ENCODE measurements at regions not wholly inside any gene's neighbourhood (a gene's known extent, or its start where the extent isn't known, plus 50 kb on each side); places are given as distances from the start of the nearest gene placed in this dataset.

DNA sequence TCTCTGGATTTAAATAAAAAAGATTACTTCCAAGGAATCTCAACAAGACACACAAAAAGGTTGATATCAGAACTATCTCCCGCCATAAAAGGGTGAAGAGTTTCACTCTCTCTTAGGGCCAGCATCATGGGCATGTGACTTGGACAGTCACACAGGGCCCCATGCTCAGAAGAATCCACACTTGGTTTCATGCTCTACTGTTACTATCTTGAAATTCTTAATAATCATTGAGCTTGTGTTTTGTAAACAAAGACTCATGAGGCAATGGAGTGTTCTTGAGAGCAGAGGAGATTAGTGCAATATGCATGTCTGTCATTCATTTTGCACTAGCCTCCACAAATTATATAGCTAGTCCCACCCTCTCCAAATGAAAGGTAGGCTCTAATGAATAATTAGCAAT, 58.4 kb downstream of the HMHB1 start:
- DNase-seq = no peak

DNA sequence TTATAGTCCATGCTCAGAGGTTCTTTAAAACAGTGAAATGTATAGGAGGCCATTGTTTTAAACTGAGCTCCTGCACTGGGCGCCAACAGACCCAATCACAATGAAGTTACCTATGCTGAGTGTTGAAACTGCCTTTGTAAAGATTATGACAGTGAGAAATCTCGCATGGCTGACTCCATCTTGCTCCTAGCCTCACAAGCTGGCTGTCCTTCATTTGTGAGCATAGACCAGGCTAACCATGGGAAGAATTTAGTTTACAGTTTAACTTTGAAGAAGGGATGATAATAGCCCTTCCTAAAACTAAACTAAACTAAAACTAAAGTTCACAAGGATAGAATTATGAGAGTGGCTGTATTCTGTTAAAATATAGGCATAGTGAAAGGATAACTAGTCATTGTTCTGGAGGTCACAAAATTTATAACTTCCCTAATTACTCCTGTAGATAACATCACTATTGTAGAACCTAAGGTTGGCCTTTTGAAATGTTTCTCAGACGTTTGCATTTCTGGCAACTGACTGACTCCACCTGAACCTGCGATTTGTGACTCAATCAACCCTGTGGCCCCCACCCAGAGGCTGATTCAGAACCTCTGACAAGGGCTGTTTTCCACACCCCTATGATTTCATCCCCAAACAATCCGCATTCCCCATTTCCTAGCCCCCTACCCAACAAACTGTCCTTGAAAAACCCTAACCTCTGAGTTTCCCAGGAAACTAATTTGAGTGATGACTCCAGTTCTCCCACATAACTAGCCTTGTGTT, 59.1 kb downstream of the HMHB1 start:
- no peak for DNase-seq

DNA sequence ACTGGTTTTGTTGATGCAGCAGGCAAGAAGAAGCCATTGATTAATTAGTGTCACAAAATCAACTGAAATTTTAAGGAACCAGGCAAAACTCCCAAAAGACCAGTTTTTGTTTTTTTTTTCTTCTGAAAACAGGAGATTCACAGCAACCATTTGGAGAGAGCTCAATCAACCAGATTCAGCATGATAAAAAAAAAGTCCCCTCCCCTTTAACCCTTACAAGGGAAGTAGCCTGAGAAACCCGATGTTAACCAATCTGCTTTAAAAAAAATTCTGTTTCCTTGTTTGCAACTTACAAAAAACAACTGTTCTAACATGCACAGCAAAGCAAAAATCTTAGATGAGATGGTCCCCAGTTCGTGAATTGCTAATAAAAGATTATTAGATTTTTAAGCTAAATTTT, 59.7 kb downstream of the HMHB1 start:
- no peak for DNase-seq

DNA sequence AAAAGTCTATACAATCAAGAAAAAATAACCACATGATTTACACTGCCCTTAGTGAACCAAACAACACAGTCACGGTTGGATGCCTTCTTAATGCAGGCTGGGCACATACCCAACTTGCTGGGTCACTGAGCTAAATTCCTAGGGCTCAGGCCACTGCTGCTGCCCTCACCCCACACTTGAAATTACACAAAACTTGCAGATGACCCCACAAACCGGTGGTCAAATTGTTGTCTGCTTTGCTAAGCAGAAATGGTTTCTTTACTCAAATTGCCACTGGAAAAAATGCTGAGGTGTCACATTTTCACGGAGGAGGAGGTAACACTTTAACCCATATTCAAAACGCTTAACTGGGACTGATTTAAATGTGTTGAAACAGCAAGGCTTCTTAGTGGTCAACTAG, 62.4 kb downstream of the HMHB1 start:
- DNase-seq = no peak

DNA sequence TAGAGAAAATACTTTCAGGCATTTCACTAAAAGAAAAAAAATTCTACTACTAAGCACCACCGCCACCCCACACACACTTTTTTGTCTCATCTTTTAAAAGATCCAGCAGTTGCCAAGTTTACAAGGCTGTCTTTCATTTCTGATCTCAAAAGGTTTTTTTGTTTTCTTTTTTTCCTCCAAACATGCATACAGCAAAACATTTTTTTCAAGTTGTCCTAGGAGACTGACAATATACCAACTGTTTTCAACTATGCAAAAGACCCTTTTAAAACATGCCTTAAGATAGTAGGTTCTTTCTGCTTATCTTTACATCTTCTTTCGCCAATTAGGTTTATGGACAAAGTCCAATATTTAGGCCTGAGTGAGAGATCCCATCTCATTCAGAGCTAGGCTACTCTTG, 65.2 kb downstream of the HMHB1 start:
- DNase-seq = no peak

DNA sequence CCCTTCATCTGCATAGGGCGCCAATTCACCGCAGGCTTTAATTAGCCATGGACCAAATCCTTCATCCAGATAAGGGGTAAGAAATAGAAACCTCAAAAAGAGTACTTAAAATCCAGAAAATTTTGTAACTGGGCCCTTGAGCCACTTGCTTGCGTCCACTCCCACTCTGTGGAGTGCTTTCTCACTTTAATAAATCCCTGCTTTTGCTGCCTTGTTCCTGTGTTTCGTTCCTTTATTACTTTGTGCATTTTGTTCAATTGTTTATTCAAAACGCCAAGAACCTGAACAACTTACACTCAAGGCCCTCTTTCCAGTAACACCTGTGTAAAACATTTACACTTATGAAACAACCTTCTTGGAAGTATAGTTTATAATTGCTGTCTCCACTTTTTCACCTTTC, 66.5 kb downstream of the HMHB1 start:
- no peak for DNase-seq

DNA sequence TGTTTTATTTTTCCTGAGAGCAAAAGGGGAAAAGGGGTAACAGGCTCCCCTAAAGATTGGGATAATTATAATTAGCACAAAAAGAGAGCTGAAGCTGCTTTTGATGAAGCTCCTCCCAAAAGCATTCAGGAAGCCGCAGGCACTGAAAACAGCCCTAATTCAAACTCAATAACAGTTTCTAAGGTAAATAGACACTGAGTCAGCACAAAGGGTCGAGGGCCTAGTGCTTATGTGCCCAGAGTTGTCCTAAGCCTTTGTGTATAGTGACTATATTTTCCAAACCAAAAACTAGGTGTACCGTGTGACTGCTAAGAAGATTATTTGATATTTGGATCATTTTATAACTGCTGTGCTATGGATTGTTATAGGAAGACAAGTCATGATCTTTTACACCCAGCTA, 67.7 kb downstream of the HMHB1 start:
- peak; percentile 53 for DNase-seq

DNA sequence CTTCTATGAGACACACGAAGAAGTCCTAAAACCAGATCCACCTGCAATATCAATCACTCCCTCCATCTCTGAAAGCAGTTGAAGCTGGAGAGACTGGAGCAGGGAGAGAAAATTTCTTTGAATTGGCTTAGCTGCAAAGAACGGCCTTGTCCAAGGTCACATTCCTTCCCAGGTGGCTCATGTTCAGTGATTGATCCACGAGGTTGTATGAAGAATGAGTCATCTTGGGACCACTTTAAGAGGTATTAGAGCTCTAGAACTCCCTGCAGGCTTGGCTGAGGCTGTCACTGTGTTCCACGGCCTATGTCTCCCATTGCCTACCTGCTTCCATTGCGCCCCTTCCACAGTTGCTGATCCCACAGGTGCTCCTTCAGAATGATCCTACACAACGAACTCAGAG, 68.2 kb downstream of the HMHB1 start:
- DNase-seq = no peak

DNA sequence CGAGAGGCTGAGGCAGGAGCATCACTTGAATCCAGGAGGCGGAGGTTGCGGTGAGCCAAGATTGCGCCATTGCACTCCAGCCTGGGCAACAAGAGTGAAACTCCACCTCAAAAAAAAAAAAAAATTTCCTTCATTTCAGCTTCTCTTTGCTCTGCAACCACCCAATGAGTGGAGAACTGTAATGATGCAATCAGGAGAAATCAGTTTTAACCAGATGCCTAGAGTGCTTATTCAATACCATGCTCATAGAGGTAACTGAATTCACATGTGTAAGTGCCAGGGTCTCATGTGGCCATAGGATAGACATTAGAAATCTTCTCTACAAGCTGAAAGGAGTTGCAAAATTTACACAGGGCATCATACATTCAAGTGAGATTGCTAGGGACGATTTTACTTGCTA, 70.6 kb downstream of the HMHB1 start:
- DNase-seq = no peak

DNA sequence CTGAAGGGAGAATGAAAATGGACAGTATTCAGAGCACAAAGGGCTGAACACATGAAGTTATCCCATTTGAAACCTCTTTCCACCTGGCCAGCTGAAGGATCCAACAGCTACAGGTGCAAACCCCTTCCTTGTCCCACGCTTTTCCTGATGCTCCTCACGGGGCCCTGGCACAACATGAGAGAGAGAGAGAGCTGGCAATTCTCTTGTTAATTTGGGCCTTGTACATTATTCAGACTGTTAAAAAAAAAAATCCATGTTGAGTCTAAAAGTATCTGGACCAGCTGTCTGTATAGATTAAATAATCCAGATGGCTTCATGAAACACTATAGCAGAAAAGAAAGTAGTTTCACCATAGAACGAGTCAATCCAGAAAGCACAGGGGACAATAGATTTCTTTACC, 74.1 kb downstream of the HMHB1 start:
- DNase-seq = no peak

DNA sequence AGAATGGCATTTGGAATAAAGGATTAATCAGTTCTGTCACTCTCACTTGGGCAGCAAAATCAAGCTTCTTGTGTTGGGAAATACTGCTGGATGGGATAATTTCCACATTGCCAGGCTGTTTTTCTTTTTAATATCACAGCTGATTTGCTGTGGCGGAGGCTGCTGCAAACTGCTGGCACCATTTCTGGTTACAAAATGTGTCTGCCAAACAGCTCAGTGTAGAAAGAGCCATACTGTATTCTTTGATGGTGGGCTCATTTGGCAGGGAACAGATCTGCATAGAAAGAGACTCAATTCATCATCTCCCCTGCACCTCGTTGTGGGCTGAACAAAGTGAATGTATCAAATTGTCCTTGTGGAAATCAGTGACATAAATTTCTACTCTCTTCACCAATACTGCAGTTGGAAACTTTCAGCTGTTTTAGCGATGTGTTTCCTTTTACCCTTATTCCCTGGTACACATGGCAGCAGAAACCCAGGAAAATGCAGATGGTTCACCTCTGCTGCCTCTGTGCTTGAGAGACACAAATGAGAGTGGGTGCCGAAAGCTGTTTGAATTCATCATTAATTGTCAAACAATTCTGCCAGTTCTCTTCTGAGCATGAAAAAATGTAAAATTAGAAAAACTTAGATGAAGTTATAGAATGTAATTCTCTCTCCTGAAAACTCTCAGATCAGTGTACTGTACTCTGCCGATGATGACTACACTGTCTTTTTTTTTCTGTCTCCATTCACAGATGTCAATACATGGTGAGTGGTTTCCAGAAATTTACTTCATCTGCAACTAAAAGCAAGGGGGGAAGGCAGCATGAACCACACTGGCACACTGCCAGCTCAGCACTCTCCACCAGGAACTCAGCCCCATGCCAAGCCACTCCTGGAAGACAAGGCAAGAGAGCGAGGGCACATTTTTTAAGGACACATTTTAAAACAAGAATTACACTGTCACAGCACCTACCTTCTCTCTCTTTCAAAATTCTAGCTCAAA, 75.0 kb downstream of the HMHB1 start:
- peak; percentile 89 for DNase-seq

DNA sequence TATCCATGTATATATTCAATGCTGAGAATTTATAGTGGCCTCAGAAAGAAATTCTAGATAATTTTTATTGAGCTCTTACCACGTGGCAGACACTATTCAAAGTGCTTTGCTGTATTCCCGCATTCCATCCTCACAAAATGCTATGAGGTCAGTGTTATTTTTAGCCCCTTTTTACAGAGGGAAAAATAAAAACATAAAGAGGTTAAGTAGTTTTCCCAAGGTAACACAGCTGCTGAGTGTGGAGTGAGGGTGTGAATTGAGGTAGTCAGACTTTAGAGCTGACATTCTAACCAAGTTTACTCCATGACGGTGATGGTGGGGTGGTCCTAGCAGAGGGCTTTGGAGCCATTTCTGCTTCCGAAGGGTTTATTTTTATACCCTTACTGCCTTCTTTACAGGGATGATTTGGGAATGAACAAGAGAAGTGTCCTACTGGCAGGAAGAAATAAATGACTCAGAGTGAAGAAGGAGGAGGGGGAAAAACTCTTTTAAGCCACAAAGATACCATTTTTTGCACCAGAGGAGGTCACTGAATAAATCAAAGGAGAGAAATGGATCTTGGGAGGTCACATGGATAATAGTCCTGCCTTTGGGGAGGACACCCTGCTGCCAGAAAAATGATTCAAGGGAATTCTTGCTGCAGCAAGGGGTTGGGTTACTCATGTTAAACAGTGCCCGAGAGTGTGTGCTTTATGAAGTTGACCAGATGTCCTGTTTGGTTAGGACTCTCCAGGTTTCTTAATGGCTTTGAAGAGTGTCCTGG, 76.1 kb downstream of the HMHB1 start:
- no peak for DNase-seq

DNA sequence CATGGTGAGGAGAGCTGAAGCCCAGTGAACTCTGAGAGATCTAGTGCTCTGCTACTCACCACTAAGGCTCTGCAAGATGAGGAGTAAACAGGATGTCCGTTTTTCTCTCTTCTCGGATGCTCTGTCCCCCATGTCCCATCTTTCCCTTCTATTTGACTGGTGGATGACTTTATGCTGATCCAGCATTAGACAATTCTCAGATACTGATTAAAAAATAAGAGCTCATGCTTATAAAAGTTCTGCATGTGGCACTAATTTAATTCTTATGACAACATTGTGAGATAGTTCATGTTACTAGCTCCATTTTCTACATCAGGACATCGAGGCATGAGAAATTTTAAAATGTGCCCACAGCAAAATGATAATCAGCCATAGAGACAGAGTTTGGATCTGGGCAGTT, 77.0 kb downstream of the HMHB1 start:
- no peak for DNase-seq

DNA sequence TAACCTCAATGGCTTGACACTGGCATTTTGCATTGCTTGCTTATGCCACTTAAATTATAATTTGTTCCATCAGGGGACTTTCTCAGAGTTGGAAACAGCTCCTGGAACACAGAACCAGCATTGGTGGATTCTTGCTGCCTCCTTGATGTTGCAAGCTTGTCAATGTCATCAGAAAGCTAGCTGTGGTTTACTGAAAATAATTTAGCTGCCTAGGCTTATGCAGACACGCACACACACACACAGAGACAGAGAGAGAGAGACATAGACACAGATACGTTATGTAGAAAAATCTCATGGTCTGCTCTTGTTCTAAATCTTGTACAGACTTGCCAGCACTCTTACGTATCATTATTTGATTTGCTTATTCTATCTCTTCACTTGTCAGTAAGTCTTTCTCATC, 78.0 kb downstream of the HMHB1 start:
- peak; percentile 41 for DNase-seq

DNA sequence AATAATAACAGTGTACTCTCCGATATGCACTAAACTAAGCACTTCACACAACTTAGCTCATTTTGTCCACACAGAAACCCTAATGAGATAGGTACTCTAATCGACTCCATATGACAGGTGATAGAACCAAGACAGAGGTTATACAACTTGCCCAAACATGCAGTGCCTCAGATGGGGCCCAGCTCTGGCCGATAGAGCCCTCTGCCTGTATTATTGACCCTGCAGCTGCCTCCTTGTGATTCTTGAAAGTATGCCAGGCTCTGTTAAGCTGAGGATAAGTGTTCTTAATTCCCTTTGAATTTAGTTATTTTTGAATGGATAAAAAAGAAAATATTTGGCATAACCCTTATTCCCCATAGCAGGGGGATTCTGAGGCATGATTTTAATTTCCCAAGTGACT, 78.5 kb downstream of the HMHB1 start:
- DNase-seq = peak; percentile 75

DNA sequence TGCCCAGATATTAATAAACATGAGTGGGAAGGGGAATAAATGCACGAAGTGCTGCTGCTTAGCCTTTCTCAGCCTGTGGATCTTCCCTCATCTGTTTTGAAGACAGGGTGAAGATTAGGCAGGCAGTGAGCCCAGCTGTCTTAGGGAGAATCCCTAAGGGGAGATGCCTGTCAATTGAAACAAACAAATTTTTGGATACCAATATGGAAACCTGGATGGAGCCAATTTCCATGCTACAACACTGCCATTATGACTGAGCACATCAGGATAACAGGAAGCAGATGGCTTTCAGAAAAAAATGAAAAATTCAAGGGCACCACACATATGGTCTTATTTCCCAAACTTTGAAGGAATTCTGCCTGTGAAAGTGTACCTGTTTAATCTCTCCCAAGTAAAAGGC, 80.3 kb downstream of the HMHB1 start:
- DNase-seq = no peak

DNA sequence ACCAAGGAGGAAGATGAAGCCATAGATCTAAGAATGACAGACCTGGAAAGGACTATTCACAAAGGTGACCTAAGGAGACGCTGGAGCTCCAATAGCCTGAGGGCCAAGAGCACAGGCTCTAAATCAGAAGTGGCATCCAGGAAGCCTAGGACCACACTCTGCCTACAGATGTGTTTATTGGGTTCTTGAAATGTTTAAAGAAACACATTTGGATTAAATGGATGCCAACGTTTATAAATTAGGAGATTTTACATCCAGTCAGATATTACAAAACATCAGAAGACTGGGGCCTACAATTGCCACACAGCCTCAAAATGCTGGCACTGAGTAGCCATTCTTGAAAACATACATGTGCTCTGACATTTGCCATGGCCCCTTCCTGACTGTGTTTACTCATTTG, 80.9 kb downstream of the HMHB1 start:
- no peak for DNase-seq

DNA sequence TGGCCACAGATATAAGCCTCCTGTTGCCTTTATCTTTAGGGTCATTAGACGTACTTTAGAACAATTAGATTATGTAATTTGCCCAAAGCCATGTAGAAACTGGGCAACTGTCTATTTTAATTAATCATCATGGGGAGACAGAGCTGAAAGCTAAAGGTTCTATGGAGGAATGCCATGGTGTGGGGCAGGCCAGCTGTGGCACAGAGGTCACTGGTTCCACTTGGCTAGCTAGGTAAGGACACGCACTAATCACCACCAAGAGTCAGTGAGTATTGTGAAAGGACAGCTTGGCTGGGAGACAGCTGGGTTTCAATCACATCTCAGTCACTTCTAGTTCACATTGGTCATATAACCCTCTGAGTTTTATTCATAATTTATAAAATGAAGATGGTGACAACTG, 81.7 kb downstream of the HMHB1 start:
- no peak for DNase-seq

DNA sequence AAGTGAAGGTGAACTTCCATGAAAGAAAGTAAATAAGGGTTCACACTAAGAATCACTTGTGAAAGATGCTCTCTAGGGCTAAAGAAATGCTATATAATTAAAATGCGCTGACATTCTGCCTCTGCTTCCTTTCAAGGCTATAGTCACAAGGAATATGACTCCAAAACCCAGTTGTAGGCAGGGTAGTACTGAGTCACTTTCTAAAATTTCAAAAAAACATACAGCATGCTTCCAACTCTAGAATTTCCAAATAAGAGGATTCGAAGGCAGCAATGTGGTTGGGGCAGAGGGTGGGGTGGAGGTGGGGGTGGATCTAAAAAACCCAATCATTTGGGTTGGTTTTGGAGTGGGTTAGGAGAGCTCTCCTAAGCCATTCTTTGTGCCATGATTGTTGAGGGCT, 84.6 kb downstream of the HMHB1 start:
- no peak for DNase-seq

DNA sequence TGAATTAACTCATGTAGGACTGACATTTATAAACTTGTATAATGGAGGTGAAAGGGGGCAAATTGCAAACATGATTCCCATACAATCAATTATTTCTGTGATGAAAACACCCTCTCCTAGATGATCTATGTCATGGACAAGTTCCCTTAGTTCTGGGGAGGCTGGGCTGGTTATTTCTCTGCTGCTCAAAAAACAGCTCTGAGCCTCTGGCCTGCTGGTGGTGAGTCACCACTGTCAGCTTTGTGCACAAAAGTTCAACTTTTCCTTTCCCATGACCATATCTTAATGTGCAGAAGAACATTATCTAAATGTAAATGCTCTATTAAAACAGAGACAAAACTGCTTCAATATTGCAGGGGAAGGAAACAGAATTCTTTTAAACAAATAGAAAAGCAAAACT, 85.0 kb downstream of the HMHB1 start:
- no peak for DNase-seq

DNA sequence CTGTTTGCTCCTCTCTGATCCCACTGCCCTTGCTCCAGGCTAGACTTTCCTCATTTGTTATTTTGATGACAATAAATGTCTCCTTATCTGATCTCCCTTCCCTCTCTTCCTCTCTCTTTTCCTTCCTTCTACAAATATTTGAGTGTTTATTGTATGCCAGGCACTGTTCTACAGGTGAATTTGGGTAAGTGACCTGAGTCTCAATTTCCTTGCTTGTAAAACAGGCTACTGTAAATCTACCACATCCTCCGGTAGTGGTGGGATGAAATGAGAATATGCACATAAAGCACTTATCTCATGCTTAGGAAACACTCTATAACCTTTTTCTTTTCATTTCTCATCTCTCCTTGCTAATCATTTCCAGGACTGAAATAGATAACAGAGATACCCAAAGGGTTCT, 86.4 kb downstream of the HMHB1 start:
- DNase-seq = no peak

DNA sequence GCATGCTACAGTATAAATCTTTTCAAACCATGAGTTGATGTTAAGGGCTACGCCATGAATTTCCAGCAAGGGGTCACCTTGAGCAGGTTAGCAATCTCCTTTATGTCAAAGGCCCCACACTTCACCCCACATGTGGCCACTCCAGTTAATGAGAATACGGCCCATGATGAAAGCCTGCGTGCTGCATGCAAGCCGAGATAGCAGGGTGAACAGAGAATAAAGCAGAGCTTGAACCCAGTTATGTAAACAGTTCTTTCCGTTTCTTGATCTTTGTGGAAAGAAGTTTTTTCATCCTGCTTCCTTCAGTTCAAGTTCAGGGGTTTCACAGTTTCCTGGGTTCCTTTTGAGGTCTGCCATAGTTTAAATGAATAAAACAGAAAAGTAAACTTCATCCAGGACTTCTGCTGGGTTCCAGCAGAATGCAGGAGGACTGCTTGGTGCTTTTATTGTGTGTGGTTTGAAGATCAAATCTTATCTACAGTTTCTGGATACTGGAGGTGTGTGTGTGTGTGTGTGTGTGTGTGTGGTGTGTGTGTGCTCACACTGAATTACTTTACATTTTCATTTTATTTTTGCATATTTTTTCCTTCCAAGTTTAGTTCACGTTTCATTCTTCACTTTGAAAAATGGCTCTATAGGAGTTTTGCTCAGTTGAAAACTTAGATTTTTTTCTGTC, 87.1 kb downstream of the HMHB1 start:
- peak; percentile 39 for DNase-seq

DNA sequence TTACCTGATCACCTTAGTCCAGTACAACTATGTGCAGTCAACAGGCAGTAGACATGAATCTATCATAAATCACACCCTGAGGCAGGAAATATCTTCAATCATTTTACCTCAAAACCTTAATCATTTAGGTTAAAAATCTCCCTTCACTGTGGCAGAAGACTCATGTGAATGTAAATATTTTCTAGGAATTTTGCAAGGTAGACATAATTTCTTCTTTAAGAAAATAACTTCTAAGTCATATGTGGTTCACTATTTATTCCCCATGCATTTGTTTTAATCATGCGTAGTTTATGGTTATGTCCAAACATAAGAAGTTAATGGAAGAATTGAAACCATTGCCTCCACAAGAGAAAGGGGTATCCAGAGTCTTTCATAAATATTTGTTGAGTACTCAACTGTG, 97.0 kb downstream of the HMHB1 start:
- DNase-seq = no peak

Measured in NCI-H345 (cell line).